ENCODE measurements at regions not wholly inside any gene's neighbourhood (a gene's known extent, or its start where the extent isn't known, plus 50 kb on each side); places are given as distances from the start of the nearest gene placed in this dataset.
A peak's percentile ranks its signal among the peaks of the same experiment; 100 is the strongest.

GRCh38 chr15:96162322-96162721 lies 168.2 kb upstream of the NR2F2 start (continued):
- TF ChIP-seq ZMYM4 (CRISPR knock-in tag; IDR thresholded peaks at IDR 0.05) = 0 out of 2 replicates have a peak, but pooled peaks have one; percentile 25
- TF ChIP-seq KLF9 (CRISPR knock-in tag; IDR thresholded peaks at IDR 0.05; ENCODE audit: low read depth) = no peak
- no peak for TF ChIP-seq TCF12 (IDR thresholded peaks at IDR 0.05)
- TF ChIP-seq TCF12 (CRISPR knock-in tag; IDR thresholded peaks at IDR 0.05) = no peak
- no peak for TF ChIP-seq LCORL (IDR thresholded peaks at IDR 0.05)
- TF ChIP-seq LCORL (CRISPR knock-in tag; IDR thresholded peaks at IDR 0.05) = no peak
- peak; percentile 25; the same call in 1 of the 2 replicates for TF ChIP-seq ZNF292 (CRISPR knock-in tag; IDR thresholded peaks at IDR 0.05; ENCODE audit: borderline replicate concordance, low read depth)
- 0 out of 2 replicates have a peak, but pooled peaks have one; percentile 48 for TF ChIP-seq PITX1 (CRISPR knock-in tag; IDR thresholded peaks at IDR 0.05)
- TF ChIP-seq FOXP1 (IDR thresholded peaks at IDR 0.05) = no peak
- TF ChIP-seq FOXP1 (CRISPR knock-in tag; IDR thresholded peaks at IDR 0.05) = no peak

- CTCF ChIA-PET (ENCODE audit: low intra/inter-chr PET ratio, low total read pairs) = no interaction called here
- intact Hi-C loops (cut with micrococcal nuclease; ENCODE audit: unreplicated experiment) (no loop called here), in situ Hi-C loops (cut with HindIII; ENCODE audit: extremely low pct_ligation_motif_present, low pct_unique_long_range_greater_than_20kb) (no loop called here)
- Histone ChIP-seq H3K9ac (ENCODE audit: insufficient read depth, low read depth, low read length) (no peak overlapping the region), H3K79me2 (ENCODE audit: insufficient read depth, low read length) (no peaks in the 10 kb centered on the region), H3K9me3 (ENCODE audit: low read length) (no peaks in the 10 kb centered on the region), H4K20me1 (ENCODE audit: insufficient read depth, low read length) (no peaks in the 10 kb centered on the region), H3K4me1 (ENCODE audit: insufficient read depth, low read length) (peaks cover 22% of the 10 kb centered on the region), H3K27me3 (ENCODE audit: control insufficient read depth in 1 of 2, insufficient read depth in 2 of 2, low read length in 2 of 2) (no peaks in the 10 kb centered on the region), H3K4me3 (replicated peaks in 1 of 3; ENCODE audit: insufficient read depth in 1 of 3, low read depth in 2 of 3, low read length in 3 of 3) (no peak overlapping the region), H3K36me3 (replicated peaks in 1 of 2; ENCODE audit: control insufficient read depth in 1 of 2, insufficient read depth in 2 of 2, low read length in 2 of 2) (no peaks in the 10 kb centered on the region), H2AFZ (ENCODE audit: low read length) (no peak overlapping the region), H3K27ac (ENCODE audit: extremely low read length, insufficient read depth, low read length) (no peak overlapping the region), H3K4me2 (ENCODE audit: low read depth, low read length) (no peak overlapping the region)
- ATAC-seq = no peak
- no peak for DNase-seq (ENCODE audit: low spot score)
- no peak for FAIRE-seq
- TF ChIP-seq CENPT (CRISPR knock-in tag; IDR thresholded peaks at IDR 0.05; ENCODE audit: low read depth) (no peak), TOPORS (CRISPR knock-in tag; IDR thresholded peaks at IDR 0.05) (no peak), SP4 (CRISPR knock-in tag; IDR thresholded peaks at IDR 0.05) (no peak), MXI1 (IDR thresholded peaks at IDR 0.05; ENCODE audit: borderline replicate concordance, low read depth, low read length) (no peak), BRD4 (CRISPR knock-in tag; IDR thresholded peaks at IDR 0.05) (no peak), DNMT3B (CRISPR knock-in tag; conservative IDR thresholded peaks at IDR 0.05) (no peak), RNF2 (conservative IDR thresholded peaks at IDR 0.05; ENCODE audit: low read depth) (no peak)
- POLR2A ChIA-PET = no interaction called here
- no TSS peak for BruUV-seq (replicated peaks)
- WGBS (ENCODE audit: low lambda C conversion rate) = 80% methylated on average over 4 of the region's 4 CpGs
Observed at GRCh38 chr15:96165081-96165480, 165.4 kb upstream of the NR2F2 start.
